ENCODE measurements at regions not wholly inside any gene's neighbourhood (a gene's known extent, or its start where the extent isn't known, plus 50 kb on each side); places are given as distances from the start of the nearest gene placed in this dataset.

- TF ChIP-seq ZBTB40 (IDR thresholded peaks at IDR 0.05; ENCODE audit: borderline replicate concordance) (no peak), IRF4 (IDR thresholded peaks at IDR 0.05; ENCODE audit: low read depth, low read length) (no peak)
Measured at GRCh38 chr6:1127129-1127528, 184.8 kb upstream of the FOXQ1 start.

Measured in GM12878 (cell line).